ENCODE measurements at regions not wholly inside any gene's neighbourhood (a gene's known extent, or its start where the extent isn't known, plus 50 kb on each side); places are given as distances from the start of the nearest gene placed in this dataset.

- no peak for DNase-seq
Measured at GRCh38 chr13:106752584-106753170, 184.7 kb upstream of the ARGLU1 start.

GRCh38 chr13:106748785-106749184 lies 180.8 kb upstream of the ARGLU1 start:
- no peak for DNase-seq

GRCh38 chr13:106744516-106744915 lies 176.6 kb upstream of the ARGLU1 start:
- DNase-seq = no peak

- no peak for DNase-seq
Measured at GRCh38 chr13:106738186-106738678, 170.3 kb upstream of the ARGLU1 start.

GRCh38 chr13:106736941-106737340 lies 169.0 kb upstream of the ARGLU1 start:
- DNase-seq = no peak

- peak; percentile 53 to 57 for DNase-seq
Measured at GRCh38 chr13:106734198-106734597, 166.3 kb upstream of the ARGLU1 start.

- no peak for DNase-seq
Measured at GRCh38 chr13:106723036-106723435, 155.1 kb upstream of the ARGLU1 start.

GRCh38 chr13:106722620-106723019 lies 154.7 kb upstream of the ARGLU1 start:
- DNase-seq = no peak

GRCh38 chr13:106721599-106721998 lies 153.7 kb upstream of the ARGLU1 start:
- DNase-seq = no peak

GRCh38 chr13:106714271-106714982 lies 146.5 kb upstream of the ARGLU1 start:
- no peak for DNase-seq

- no peak for DNase-seq
Measured at GRCh38 chr13:106712381-106712780, 144.4 kb upstream of the ARGLU1 start.

- DNase-seq = no peak
Measured at GRCh38 chr13:106710266-106710665, 142.3 kb upstream of the ARGLU1 start.

- no peak for DNase-seq
Measured at GRCh38 chr13:106709522-106709921, 141.6 kb upstream of the ARGLU1 start.

GRCh38 chr13:106702505-106702904 lies 134.6 kb upstream of the ARGLU1 start:
- no peak for DNase-seq

GRCh38 chr13:106701771-106702341 lies 133.9 kb upstream of the ARGLU1 start:
- DNase-seq = no peak

GRCh38 chr13:106700439-106700838 lies 132.5 kb upstream of the ARGLU1 start:
- no peak for DNase-seq

GRCh38 chr13:106700007-106700406 lies 132.1 kb upstream of the ARGLU1 start:
- DNase-seq = no peak

- DNase-seq = no peak
Measured at GRCh38 chr13:106699311-106699710, 131.4 kb upstream of the ARGLU1 start.

GRCh38 chr13:106696719-106697118 lies 128.8 kb upstream of the ARGLU1 start:
- no peak for DNase-seq

GRCh38 chr13:106696140-106696539 lies 128.2 kb upstream of the ARGLU1 start:
- DNase-seq = no peak

- no peak for DNase-seq
Measured at GRCh38 chr13:106695139-106695538, 127.2 kb upstream of the ARGLU1 start.

GRCh38 chr13:106691861-106692260 lies 123.9 kb upstream of the ARGLU1 start:
- no peak for DNase-seq

- DNase-seq = no peak
Measured at GRCh38 chr13:106691341-106691740, 123.4 kb upstream of the ARGLU1 start.

GRCh38 chr13:106690779-106691178 lies 122.8 kb upstream of the ARGLU1 start:
- DNase-seq = no peak
